Endothelial cell of umbilical vein (primary cell): ENCODE measurements at regions not wholly inside any gene's neighbourhood (a gene's known extent, or its start where the extent isn't known, plus 50 kb on each side); places are given as distances from the start of the nearest gene placed in this dataset.

Experiments used
- BruUV-seq: library from RNA; stranded (reverse); fragments of 400-500 nt; replicated peaks from 2 replicates; lab custom pipeline; 2021; lab: Mats Ljungman, UMichigan
- CTCF ChIA-PET: fragments of 300-600, 350-600 bp; sonication (Branson Sonifier 250); formaldehyde crosslinking; loops from one replicate; lab custom pipeline; 2021; ENCODE audit warnings: antibody characterized with exemption, inconsistent platforms; lab: Charles Lee
- POLR2A ChIA-PET: fragments of 300-600, 350-600 bp; sonication (Branson Sonifier 250); formaldehyde crosslinking; loops from one replicate; lab custom pipeline; 2021; ENCODE audit warnings: antibody characterized with exemption, inconsistent platforms; lab: Charles Lee
- DNase-seq: peaks from one replicate; pipeline ENCODE4 v3.0.0-alpha.2; 2011; ENCODE audit warnings: low read depth, low spot score
- FAIRE-seq: peaks from 2 replicates; lab custom pipeline; 2011; peaks lifted over from hg19 to GRCh38; lab: Jason Lieb, UNC
- H2AFZ ChIP-seq: 2 replicates; pipeline ENCODE4 v1.6.0; 2012; ENCODE audit warnings: low read depth, low read length, control low read depth, inconsistent platforms
- H3K27ac ChIP-seq: 2 replicates; pipeline ENCODE4 v1.5.1; 2011; ENCODE audit warnings: low read depth, mild to moderate bottlenecking, control low read depth, low read length, moderate library complexity; ENCODE audit not compliant: insufficient read depth
- H3K27me3 ChIP-seq, 2 experiments: 2 replicates each; pipeline versions ENCODE4 v1.6.0 to v1.6.1; 2011; ENCODE audit warnings: low read length in 2 of 2, mixed read lengths in 1 of 2; ENCODE audit not compliant: control insufficient read depth in 2 of 2, insufficient read depth in 2 of 2
- H3K36me3 ChIP-seq, 2 experiments: 2 replicates in 1 of 2; 3 replicates in 1 of 2; pipeline ENCODE4 v1.5.1; 2011; ENCODE audit warnings: low read length in 2 of 2, mild to moderate bottlenecking in 1 of 2, moderate library complexity in 1 of 2; ENCODE audit not compliant: control insufficient read depth in 2 of 2, insufficient read depth in 2 of 2; ENCODE audit errors: extremely low read depth in 1 of 2
- H3K4me1 ChIP-seq: 3 replicates; pipeline ENCODE4 v1.5.1; 2011; ENCODE audit warnings: mild to moderate bottlenecking, low read length; ENCODE audit not compliant: control insufficient read depth, insufficient read depth; ENCODE audit errors: extremely low read depth
- H3K4me2 ChIP-seq: 2 replicates; pipeline ENCODE4 v1.6.1; 2011; ENCODE audit warnings: low read length, control low read depth, mixed read lengths; ENCODE audit not compliant: insufficient read depth
- H3K4me3 ChIP-seq, 3 experiments: fragments of 200-600 bp in 1 of 3; sonication (generic), shearing (Covaris generic) in 1 of 3; replicated peaks in 1 of 3; 2 replicates each; pipeline ENCODE4 v1.5.1; 2011 to 2016; ENCODE audit warnings: control low read depth in 3 of 3, low read length in 3 of 3, mild to moderate bottlenecking in 2 of 3, inconsistent platforms in 1 of 3, low read depth in 1 of 3, moderate library complexity in 1 of 3; ENCODE audit not compliant: insufficient read depth in 1 of 3
- H3K79me2 ChIP-seq: 2 replicates; pipeline ENCODE4 v1.6.0; 2012; ENCODE audit warnings: low read length, inconsistent platforms; ENCODE audit not compliant: control insufficient read depth, insufficient read depth
- H3K9ac ChIP-seq: replicated peaks from 2 replicates; pipeline ENCODE3; 2011; ENCODE audit warnings: low read length, control low read depth; ENCODE audit not compliant: insufficient read depth; ENCODE audit errors: extremely low read depth
- H3K9me1 ChIP-seq: replicated peaks from 3 replicates; pipeline ENCODE4 v1.6.0; 2011; ENCODE audit warnings: mild to moderate bottlenecking, low read length; ENCODE audit not compliant: control insufficient read depth, insufficient read depth; ENCODE audit errors: extremely low read depth
- H3K9me3 ChIP-seq: replicated peaks from 2 replicates; pipeline ENCODE4 v1.5.1; 2012; ENCODE audit warnings: low read length, inconsistent platforms; ENCODE audit not compliant: control insufficient read depth, insufficient read depth
- H4K20me1 ChIP-seq: replicated peaks from 2 replicates; pipeline ENCODE3; 2011; ENCODE audit warnings: mild to moderate bottlenecking, low read length; ENCODE audit not compliant: control insufficient read depth, insufficient read depth; ENCODE audit errors: extremely low read depth
- EZH2 ChIP-seq: IDR thresholded peaks from 2 replicates; pipeline ENCODE4 v1.6.1; 2012; ENCODE audit warnings: borderline replicate concordance, low read depth, mild to moderate bottlenecking, moderate library complexity, low read length, inconsistent platforms; ENCODE audit not compliant: severe bottlenecking
- FOS ChIP-seq: IDR thresholded peaks from 2 replicates; pipeline ENCODE4 v1.6.1; 2011; ENCODE audit warnings: mild to moderate bottlenecking, low read length, moderate library complexity, borderline replicate concordance; ENCODE audit not compliant: insufficient read depth
- GATA2 ChIP-seq: IDR thresholded peaks from 2 replicates; pipeline ENCODE4 v1.7.0; 2011; ENCODE audit warnings: low read depth, mild to moderate bottlenecking, moderate library complexity, mixed read lengths, low read length; ENCODE audit not compliant: insufficient read length, insufficient read depth
- JUN ChIP-seq: IDR thresholded peaks from 2 replicates; pipeline ENCODE4 v1.6.1; 2011; ENCODE audit warnings: borderline replicate concordance, low read depth; ENCODE audit not compliant: insufficient read length, insufficient read depth
- MYC ChIP-seq: IDR thresholded peaks from one replicate; pipeline ENCODE4 v1.6.1; 2011; ENCODE audit warnings: mild to moderate bottlenecking, low read depth, low read length
- POLR2A ChIP-seq: IDR thresholded peaks from 2 replicates; pipeline ENCODE4 v1.6.1; 2012; ENCODE audit warnings: low read depth, mild to moderate bottlenecking, control low read depth, low read length
- POLR2AphosphoS5 ChIP-seq: IDR thresholded peaks from 2 replicates; pipeline ENCODE4 v1.6.1; 2012; ENCODE audit warnings: low read depth, mild to moderate bottlenecking, control low read depth, low read length, moderate library complexity; ENCODE audit not compliant: insufficient read depth
- dilution Hi-C: fragments of 300-500 bp; cut with MboI; formaldehyde crosslinking; loops from one replicate; pipeline ENCODE4 v1.15.0; 2019; ENCODE audit warnings: low sequenced_read_pairs; ENCODE audit not compliant: extremely low pct_ligation_motif_present
- intact Hi-C: fragments of 100-400 bp; cut with micrococcal nuclease; formaldehyde crosslinking; loops from one replicate; pipeline ENCODE4 v1.10.0; 2022
- TF ChIP-seq, protein P1 (sequence below), 2 donors: IDR thresholded peaks; 1 replicate in 1 of 2; 2 replicates in 1 of 2; pipeline ENCODE4 v1.5.1; 2011; ENCODE audit warnings: low read length in 2 of 2, mild to moderate bottlenecking in 2 of 2, moderate library complexity in 2 of 2, control low read depth in 1 of 2, inconsistent platforms in 1 of 2, low read depth in 1 of 2; ENCODE audit not compliant: insufficient read depth in 1 of 2; ENCODE audit errors: extremely low read depth in 1 of 2
- TF ChIP-seq, protein P2 (sequence below): IDR thresholded peaks from 2 replicates; pipeline ENCODE4 v1.6.1; 2011; ENCODE audit not compliant: insufficient read depth, insufficient read length

DNA sequence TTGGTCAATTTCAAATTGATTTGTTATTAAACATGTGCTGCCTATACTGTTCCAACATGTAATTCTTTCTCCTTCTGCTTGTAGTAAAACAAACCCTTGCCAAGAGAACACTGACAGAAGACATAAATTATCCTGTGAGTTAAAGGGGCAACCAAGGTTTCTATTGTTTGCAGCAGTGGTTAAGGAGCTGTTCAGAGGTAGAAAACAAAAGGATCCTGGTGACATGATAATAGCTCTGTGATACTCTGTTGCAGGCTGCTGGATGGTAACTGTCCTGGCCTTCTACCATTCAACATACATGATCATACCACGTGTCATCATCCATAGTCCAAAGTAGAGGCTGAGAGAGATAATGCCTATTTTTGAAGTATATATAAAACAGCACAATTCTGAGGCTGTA lies 75.8 kb upstream of the F9 start:
- Histone ChIP-seq H3K9ac (no peak overlapping the region), H3K36me3 (no peaks in the 10 kb centered on the region), H3K9me3 (no peaks in the 10 kb centered on the region), H3K79me2 (no peaks in the 10 kb centered on the region), H3K27ac (no peak overlapping the region), H3K9me1 (no peaks in the 10 kb centered on the region), H3K4me2 (no peak overlapping the region), H3K27me3 (no peaks in the 10 kb centered on the region), H2AFZ (no peak overlapping the region), H4K20me1 (no peaks in the 10 kb centered on the region), H3K4me3 (no peak overlapping the region), H3K4me1 (no peaks in the 10 kb centered on the region)
- no peak for FAIRE-seq
- ChIA-PET CTCF (no interaction called here), POLR2A (no interaction called here)
- dilution Hi-C loops (no loop called here), intact Hi-C loops (no loop called here)
- DNase-seq = no peak
- BruUV-seq = no TSS peak
- TF ChIP-seq JUN = no peak
- no peak for TF ChIP-seq POLR2AphosphoS5
- TF ChIP-seq FOS = no peak
- TF ChIP-seq GATA2 = no peak
- no peak for TF ChIP-seq EZH2
- TF ChIP-seq, protein P1, sequence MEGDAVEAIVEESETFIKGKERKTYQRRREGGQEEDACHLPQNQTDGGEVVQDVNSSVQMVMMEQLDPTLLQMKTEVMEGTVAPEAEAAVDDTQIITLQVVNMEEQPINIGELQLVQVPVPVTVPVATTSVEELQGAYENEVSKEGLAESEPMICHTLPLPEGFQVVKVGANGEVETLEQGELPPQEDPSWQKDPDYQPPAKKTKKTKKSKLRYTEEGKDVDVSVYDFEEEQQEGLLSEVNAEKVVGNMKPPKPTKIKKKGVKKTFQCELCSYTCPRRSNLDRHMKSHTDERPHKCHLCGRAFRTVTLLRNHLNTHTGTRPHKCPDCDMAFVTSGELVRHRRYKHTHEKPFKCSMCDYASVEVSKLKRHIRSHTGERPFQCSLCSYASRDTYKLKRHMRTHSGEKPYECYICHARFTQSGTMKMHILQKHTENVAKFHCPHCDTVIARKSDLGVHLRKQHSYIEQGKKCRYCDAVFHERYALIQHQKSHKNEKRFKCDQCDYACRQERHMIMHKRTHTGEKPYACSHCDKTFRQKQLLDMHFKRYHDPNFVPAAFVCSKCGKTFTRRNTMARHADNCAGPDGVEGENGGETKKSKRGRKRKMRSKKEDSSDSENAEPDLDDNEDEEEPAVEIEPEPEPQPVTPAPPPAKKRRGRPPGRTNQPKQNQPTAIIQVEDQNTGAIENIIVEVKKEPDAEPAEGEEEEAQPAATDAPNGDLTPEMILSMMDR (IDR thresholded peaks at IDR 0.05; ENCODE audit: extremely low read depth in 1 of 2, insufficient read depth in 1 of 2, low read depth in 1 of 2, low read length in 2 of 2) = no peak
- TF ChIP-seq, protein P2, sequence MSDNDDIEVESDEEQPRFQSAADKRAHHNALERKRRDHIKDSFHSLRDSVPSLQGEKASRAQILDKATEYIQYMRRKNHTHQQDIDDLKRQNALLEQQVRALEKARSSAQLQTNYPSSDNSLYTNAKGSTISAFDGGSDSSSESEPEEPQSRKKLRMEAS = no peak
- TF ChIP-seq POLR2A = no peak
- no peak for TF ChIP-seq MYC
